NCI-H2227 (cell line): ENCODE measurements at regions not wholly inside any gene's neighbourhood (a gene's known extent, or its start where the extent isn't known, plus 50 kb on each side); places are given as distances from the start of the nearest gene placed in this dataset.

Experiments used
- DNase-seq: peaks from one replicate; lab custom pipeline; 2025; ENCODE audit not compliant: unreplicated experiment; lab: John Stamatoyannopoulos, UW

DNA sequence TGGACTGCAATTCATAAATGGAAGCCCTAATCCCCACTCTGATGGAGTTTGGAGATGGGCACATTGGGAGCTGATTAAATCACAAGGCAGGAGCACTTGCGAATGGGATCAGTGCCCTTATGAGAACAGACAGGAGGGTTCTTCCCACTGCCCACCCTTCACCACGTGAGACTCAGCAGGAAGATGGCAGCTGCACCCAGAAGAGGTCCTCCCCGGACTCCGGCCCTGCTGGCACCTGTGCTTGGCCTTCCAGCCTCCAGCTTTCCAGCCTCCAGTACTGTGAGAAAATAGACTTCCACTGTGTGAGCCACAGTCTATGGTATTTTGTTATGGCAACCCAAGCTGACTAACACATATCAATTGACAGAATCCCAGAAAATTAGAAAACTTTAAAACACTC lies 267.6 kb upstream of the SALL3 start:
- no peak for DNase-seq

- no peak for DNase-seq
Measured at GRCh38 chr18:78713069-78713468, 266.5 kb upstream of the SALL3 start.

GRCh38 chr18:78713726-78714125 lies 265.9 kb upstream of the SALL3 start:
- DNase-seq = no peak

DNA sequence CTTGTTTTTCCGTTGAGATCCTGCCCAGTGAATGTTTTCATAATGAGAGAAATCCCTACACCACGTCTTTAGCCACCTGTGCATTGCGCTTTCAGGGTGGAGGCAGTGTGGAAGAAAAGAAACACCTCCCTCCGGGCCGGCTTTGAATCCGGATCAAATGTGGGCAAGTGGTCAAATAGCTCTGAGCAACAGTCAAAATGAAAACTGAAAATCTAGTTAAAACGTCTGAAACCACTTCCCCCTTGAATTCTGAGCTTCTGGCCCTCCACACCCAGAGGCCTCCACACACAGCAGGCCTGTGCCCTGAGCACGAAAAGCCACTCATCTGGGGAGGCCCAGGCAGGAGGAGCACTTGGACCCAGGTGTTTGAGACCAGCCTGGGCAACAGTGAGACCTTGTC lies 263.6 kb upstream of the SALL3 start:
- DNase-seq = no peak

DNA sequence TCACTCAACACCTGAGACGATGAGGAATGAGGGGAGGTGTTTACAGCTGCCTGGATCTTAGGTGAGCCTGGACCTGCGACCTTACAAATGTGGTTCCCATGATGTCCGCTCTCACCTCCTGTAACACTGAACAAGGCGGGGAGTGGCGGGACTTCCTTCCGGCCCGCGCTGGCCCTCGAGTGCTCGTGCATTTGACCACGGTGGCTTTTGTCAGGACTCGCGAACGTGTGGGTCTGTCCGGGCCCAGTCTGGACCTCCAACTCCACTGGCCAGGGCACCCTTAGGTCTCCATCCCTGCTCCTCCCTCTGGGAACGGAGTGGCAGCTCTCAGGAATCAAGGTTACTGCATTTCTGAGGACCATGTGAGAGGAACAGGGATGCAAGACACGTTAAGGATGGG lies 263.0 kb upstream of the SALL3 start:
- DNase-seq = no peak

DNA sequence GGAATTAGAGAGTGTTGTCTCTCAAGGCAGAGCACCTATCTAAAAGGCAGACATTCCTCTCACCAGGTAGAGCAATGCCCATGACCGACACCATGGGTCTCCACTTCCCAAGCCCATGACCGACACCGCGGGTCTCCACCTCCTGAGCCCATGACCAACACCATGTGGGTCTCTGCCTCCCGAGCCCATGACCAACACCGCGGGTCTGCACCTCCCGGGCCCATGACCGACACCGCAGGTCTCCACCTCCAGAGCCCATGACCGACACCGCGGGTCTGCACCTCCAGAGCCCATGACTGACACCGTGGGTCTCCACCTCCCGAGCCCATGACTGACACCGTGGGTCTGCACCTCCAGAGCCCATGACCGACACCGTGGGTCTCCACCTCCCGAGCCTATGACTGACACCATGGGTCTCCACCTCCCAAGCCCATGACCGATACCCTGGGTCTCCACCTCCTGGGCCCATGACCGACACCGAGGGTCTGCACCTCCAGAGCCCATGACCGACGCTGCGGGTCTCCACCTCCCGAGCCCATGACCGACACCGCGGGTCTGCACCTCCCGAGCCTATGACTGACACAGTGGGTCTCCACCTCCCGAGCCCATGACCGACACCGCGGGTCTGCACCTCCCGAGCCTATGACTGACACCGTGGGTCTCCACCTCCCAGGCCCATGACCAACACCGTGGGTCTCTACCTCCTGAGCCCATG lies 262.4 kb upstream of the SALL3 start:
- DNase-seq = no peak

- no peak for DNase-seq
Measured at GRCh38 chr18:78717766-78718150, 261.9 kb upstream of the SALL3 start.

- no peak for DNase-seq
Measured at GRCh38 chr18:78719821-78720220, 259.8 kb upstream of the SALL3 start.

DNA sequence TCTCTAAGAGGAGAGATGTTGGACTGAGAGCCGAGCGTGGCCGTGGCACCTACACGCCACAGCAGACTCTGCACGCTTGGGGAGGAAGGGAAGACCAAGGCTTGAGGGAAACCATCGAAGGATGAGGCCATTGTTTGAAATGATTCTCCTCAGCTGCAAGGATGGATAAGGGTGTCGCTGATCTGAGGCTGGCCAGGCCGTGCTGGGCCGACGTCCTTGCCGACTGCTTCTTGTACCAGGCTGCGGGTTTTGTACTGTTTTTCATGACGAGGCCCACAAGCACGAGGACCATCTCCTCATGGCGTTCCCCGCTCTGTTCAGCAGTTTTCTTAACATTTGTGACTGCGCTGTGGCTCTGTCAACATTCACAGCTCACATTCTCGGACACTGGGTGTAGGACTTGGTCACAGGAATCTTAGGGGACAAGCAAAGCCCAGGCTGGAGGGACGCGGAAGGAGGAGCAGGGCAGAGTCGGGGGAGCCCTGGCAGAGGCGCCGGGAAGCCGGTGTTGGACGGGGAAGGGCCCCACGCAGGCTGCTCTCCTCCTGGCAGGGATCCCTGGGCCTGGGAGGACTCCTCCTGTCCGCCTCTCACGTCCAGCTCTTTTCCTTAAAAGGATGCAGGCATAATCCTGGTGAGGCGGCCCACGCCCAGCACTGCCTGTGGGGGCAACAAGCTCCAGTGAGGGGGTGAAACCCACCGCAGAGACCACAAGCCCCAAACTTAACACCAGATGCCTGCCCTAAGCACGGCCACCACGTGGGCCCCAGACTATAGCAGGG lies 259.0 kb upstream of the SALL3 start:
- DNase-seq = no peak

DNA sequence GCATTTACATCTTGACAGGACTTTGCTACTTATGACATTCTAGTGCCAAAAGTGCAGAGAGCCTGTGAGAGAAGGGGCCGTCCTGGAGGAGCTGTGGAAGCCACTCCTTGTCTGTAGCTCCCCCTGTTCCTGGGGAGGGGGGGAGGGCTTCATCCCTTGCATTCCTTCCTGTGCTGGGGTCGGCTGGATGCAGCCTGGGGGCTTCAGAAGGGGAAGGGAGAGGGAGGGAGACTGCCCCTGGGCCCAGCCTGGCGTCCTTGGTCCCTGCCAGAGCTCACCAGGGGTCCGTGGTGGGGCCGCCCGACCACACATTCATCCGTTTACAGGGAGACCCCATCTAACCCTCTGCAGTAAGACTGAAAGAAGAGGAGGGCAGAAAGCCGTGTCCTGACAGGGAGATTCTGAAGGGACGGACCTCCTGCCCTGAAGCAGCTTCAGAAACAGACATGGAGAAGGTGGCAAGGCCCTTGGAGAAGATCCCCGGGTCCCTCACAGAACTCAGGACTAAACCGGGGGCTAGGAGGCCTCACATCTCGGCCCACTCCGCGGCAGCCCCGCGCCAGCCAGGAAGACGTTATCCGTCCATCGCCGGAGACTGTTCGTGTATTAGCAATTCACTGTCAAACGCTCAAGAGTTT lies 258.3 kb upstream of the SALL3 start:
- DNase-seq = no peak

DNA sequence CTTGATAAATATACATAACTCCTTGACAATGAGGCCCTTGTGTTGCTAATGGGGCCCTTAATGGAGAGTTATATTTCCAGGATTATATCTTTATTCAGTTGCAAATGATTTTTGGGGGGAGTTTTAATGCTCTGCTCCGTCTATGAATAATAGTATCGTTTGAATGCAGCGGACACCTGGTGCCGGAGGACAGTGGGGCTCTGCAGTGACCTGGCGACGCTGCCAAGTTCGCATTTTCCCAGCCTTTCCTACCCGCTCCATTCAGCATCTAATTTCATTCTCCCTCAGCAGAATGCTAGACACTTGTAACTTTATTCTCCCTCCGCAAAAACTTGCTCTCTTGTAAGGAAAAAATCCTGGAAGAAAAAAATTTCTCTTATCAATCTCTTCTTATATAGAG lies 257.6 kb upstream of the SALL3 start:
- no peak for DNase-seq

DNA sequence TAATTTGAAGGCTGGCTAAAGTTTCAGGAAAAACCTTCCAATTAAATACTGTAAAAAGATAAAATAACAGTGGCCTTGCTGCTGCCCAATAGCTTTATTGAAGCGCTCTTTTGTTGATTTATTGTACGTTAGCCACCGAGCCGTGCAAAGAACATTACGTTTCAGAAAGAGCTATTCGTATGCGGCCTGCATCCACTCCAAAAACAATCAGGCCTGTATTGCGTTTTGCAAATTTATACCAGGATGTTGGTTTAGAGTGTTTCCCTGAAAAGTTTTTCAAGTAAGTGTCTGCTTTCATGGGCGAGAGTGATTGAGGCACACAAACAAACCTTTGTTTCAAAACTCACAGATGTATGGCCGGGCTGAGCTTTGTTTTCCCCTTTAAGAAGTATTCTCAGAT lies 257.2 kb upstream of the SALL3 start:
- no peak for DNase-seq

DNA sequence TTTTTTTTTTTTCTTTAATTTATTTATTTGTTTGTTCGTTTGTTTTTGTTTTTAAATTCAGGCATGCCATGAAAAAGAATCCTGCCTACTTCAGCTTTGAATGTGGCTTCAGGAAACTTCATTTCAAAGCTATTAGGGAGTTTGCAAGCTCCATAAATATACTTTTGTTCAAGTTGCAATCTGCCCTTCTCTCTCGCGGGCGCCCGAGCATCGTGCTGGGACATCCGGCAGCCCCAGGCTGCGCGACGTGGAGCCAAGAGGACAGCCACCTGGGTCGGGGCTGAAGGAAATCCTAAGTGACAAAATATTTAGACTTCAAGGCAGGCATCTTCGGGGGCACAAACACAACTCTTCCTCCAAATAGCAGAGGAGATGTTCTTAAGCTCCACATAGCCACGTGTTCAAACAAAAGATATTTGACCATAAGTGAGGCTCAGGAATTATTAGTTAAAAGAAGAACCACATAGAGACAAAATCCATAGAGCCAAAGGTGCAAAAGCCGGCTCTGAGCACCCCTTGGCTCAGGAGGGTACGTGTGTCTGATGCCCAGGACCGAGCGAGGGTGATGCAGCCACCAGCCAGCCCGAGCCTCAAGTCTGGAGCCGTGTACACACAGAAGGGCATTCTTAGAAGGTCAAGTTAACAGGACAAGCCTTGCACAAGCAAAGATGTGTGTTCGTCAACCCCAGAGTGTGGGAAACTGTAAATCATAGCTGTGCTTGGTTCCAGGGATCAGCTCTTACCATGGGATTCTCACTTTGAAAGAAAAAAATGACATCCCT lies 256.5 kb upstream of the SALL3 start:
- no peak for DNase-seq

DNA sequence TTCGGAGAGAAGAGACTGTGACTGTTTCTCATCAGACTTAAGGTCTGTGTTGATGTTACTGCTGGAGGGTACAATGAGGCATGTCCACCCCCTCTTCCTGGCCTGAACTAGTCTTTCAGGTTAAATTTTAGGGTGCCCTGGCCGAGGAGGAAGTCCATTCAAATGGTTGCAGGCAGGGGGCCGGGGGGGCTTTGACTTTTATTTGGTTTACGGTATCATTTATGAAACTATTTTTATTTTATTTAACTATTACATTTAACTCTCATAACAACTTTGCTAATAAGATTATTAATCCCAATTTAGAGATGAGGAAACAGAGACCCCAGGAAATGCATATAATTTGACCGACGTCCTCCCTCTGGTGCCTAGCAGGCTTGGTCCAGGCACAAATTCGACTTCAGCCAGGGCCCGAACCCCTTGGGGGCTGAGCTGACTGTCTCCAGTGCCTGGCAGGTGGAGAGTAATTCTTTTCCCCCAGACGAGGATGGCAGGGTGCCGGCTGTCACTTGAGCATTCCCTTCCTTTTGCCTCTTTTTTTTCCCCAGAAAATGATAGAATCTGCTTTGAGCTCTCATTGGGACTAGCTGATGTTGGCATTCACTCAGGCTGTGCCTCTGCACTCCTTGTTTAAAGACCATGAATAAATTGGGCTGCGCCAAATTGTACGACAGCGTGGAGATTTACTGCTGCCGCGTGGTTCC lies 255.3 kb upstream of the SALL3 start:
- DNase-seq = no peak

GRCh38 chr18:78725426-78725825 lies 254.2 kb upstream of the SALL3 start:
- DNase-seq = no peak

DNA sequence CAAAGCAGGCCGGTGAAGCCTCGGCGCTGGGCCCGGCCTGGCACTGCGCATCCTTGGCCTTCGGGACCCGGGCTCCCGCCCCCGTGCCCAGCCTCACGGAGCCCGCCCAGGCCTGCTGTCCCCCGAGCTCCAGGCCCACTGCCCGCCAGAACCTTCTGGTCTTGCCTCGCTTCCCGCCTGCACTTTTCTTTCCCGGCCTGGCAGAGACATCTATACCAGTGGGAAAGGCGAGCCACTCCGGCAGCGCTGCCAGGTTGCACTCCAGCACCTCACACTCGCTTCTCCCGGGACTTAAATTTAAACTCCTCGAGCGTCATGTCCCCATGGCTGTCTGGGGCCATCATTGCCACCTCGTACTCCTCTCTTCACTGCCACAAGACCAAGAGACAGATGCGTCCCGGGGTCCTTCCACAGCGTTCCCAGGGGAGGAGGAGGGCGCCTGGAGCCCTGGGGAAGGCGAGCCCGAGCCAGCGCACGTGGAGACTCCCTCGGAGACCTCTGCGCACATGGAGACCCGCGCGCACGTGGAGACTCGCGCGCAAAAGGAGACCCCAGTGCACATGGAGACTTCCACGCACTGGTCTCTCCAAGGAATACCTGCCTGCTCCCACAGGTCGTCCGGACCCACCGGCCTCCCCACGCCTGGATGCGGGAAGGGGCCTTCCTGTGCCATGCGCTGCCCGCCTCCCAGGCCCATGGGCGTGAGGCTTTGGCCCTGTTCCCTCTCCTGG lies 253.1 kb upstream of the SALL3 start:
- DNase-seq = no peak

DNA sequence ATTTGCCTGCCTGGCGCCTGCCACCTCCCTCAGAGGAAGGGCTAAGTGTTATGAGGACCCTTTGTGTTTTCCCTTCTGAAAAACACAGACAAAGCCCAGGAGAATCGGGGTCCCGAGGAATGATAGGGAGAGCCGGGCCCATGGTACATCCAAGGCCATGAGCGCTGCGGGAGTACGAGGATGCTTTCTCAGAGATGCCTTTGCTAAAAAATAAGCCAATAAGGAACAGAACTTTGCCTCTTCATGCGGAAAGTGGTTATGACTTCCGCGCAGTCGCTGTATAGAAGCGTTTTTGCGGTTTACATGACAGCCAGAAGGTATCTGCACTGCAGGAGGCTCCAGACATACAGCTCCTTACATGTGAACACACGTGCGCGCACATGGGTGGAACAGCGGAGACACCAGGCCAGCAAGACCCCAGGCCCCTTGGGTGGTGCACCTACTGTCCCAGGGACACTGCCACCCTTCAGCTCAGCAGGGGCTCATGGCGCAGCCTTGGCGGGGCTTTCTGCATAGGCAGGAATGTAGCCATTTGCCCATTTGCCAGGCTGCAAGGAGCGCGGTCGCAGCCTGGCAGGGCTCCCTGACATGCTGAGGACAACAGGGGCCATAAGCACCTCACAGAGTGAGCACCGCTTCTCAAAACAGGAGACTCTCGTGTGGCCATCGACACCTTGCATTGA lies 252.4 kb upstream of the SALL3 start:
- no peak for DNase-seq

- DNase-seq = no peak
Measured at GRCh38 chr18:78727877-78728783, 251.5 kb upstream of the SALL3 start.
